HepG2 (cell line): ENCODE measurements at regions not wholly inside any gene's neighbourhood (a gene's known extent, or its start where the extent isn't known, plus 50 kb on each side); places are given as distances from the start of the nearest gene placed in this dataset.
A peak's percentile ranks its signal among the peaks of the same experiment; 100 is the strongest.

Experiments
- ARID4A ChIP-seq: sonication (generic); formaldehyde crosslinking; IDR thresholded peaks from 2 replicates; pipeline ENCODE4 v1.5.0; 2020; ENCODE audit warnings: mild to moderate bottlenecking, missing genetic modification reagents, borderline replicate concordance
- ARNT2 ChIP-seq: sonication (generic); formaldehyde crosslinking; IDR thresholded peaks from 2 replicates; pipeline ENCODE4 v1.8.0; 2022; ENCODE audit warnings: mild to moderate bottlenecking, low read depth, missing genetic modification reagents, moderate library complexity
- CSRNP1 ChIP-seq: sonication (generic); formaldehyde crosslinking; IDR thresholded peaks from 2 replicates; pipeline ENCODE4 v1.8.1; 2023; ENCODE audit warnings: mild to moderate bottlenecking, missing genetic modification reagents
- E2F5 ChIP-seq: sonication (generic); formaldehyde crosslinking; conservative IDR thresholded peaks from 2 replicates; pipeline ENCODE4 v1.4.0; 2020; ENCODE audit warnings: missing genetic modification reagents
- ERF ChIP-seq: IDR thresholded peaks from 2 replicates; pipeline ENCODE4 v1.6.1; 2018; ENCODE audit warnings: missing biosample characterization, missing genetic modification reagents
- ETV6 ChIP-seq: sonication (generic); formaldehyde crosslinking; conservative IDR thresholded peaks from 2 replicates; pipeline ENCODE4 v1.4.0; 2020; ENCODE audit warnings: missing genetic modification reagents
- HMGA1 ChIP-seq: sonication (generic); formaldehyde crosslinking; conservative IDR thresholded peaks from 2 replicates; pipeline ENCODE4 v1.4.0; 2020; ENCODE audit warnings: missing genetic modification reagents
- KLF12 ChIP-seq: sonication (generic); formaldehyde crosslinking; IDR thresholded peaks from 2 replicates; pipeline ENCODE4 v1.4.0; 2020; ENCODE audit warnings: missing genetic modification reagents, borderline replicate concordance
- MAF1 ChIP-seq: sonication (generic); formaldehyde crosslinking; IDR thresholded peaks from 2 replicates; pipeline ENCODE4 v1.5.0; 2020; ENCODE audit warnings: missing genetic modification reagents, borderline replicate concordance
- MBD4 ChIP-seq: IDR thresholded peaks from 2 replicates; pipeline ENCODE4 v1.6.1; 2012; ENCODE audit warnings: low read length, inconsistent platforms, borderline replicate concordance
- PITX1 ChIP-seq: sonication (generic); formaldehyde crosslinking; IDR thresholded peaks from 2 replicates; pipeline ENCODE4 v1.5.1; 2020; ENCODE audit warnings: mild to moderate bottlenecking, missing genetic modification reagents
- POLR2A ChIP-seq, 2 experiments: IDR thresholded peaks; 2 replicates each; pipeline ENCODE4 v1.6.1; 2011; ENCODE audit warnings: low read depth in 2 of 2, low read length in 2 of 2, mild to moderate bottlenecking in 1 of 2, moderate library complexity in 1 of 2; ENCODE audit not compliant: insufficient read depth in 1 of 2
- RELA ChIP-seq: sonication (generic); formaldehyde crosslinking; IDR thresholded peaks from 2 replicates; pipeline ENCODE4 v1.4.0; 2020; ENCODE audit warnings: missing genetic modification reagents
- SAP130 ChIP-seq: IDR thresholded peaks from 2 replicates; pipeline ENCODE4 v1.6.1; 2016; ENCODE audit warnings: low read depth
- SOX13 ChIP-seq, 3 experiments: fragments of 450-650 bp in 1 of 3; sonication (generic) in 1 of 3; formaldehyde crosslinking in 1 of 3; IDR thresholded peaks in 2 of 3; conservative IDR thresholded peaks in 1 of 3; 2 replicates each; pipeline versions ENCODE4 v1.5.0 to v1.6.1; 2016 to 2020; ENCODE audit warnings: antibody characterized with exemption in 1 of 3, mild to moderate bottlenecking in 1 of 3, missing compliant biosample characterization in 1 of 3, missing genetic modification reagents in 1 of 3, moderate library complexity in 1 of 3
- ZBTB44 ChIP-seq: sonication (generic); formaldehyde crosslinking; IDR thresholded peaks from 2 replicates; pipeline ENCODE4 v1.4.0; 2020; ENCODE audit warnings: missing genetic modification reagents
- ZNF329 ChIP-seq: sonication (generic); formaldehyde crosslinking; IDR thresholded peaks from 2 replicates; pipeline ENCODE4 v1.9.0; 2021; ENCODE audit warnings: low read depth, mild to moderate bottlenecking, missing genetic modification reagents
- ZNF543 ChIP-seq: sonication (generic); formaldehyde crosslinking; IDR thresholded peaks from 2 replicates; pipeline ENCODE4 v1.4.0; 2020; ENCODE audit warnings: mild to moderate bottlenecking, missing genetic modification reagents
- ZNF570 ChIP-seq: sonication (generic); formaldehyde crosslinking; IDR thresholded peaks from 2 replicates; pipeline ENCODE4 v1.4.0; 2020; ENCODE audit warnings: mild to moderate bottlenecking, missing genetic modification reagents, borderline replicate concordance
- ZNF772 ChIP-seq: sonication (generic); formaldehyde crosslinking; IDR thresholded peaks from 2 replicates; pipeline ENCODE4 v1.5.0; 2020; ENCODE audit warnings: mild to moderate bottlenecking, missing genetic modification reagents
- ZNF781 ChIP-seq: sonication (generic); formaldehyde crosslinking; IDR thresholded peaks from 2 replicates; pipeline ENCODE4 v1.5.1; 2020; ENCODE audit warnings: borderline replicate concordance, mild to moderate bottlenecking, missing genetic modification reagents; ENCODE audit errors: not compliant biosample characterization
- ZSCAN21 ChIP-seq: sonication (generic); formaldehyde crosslinking; IDR thresholded peaks from 2 replicates; pipeline ENCODE4 v1.8.0; 2022; ENCODE audit warnings: mild to moderate bottlenecking, missing genetic modification reagents, moderate library complexity, borderline replicate concordance

GRCh38 chrX:65196758-65197360 lies 220.6 kb upstream of the ZC4H2 start (continued):
- TF ChIP-seq ZBTB44 (CRISPR knock-in tag) = no peak
- peak in 1 of 2 experiments; percentile 29; a peak in 1 of 4 replicates for TF ChIP-seq POLR2A (IDR thresholded peaks at IDR 0.05; ENCODE audit: insufficient read depth in 1 of 2, low read depth in 2 of 2, low read length in 2 of 2)
- no peak for TF ChIP-seq HMGA1 (CRISPR knock-in tag)
- TF ChIP-seq ETV6 (CRISPR knock-in tag) = no peak
- TF ChIP-seq ZNF781 (CRISPR knock-in tag) = no peak
- no peak for TF ChIP-seq KLF12 (CRISPR knock-in tag)
- no peak for TF ChIP-seq ARNT2
- TF ChIP-seq ZSCAN21 (CRISPR knock-in tag) = no peak
- TF ChIP-seq ZNF543 (CRISPR knock-in tag) = no peak
- TF ChIP-seq E2F5 (CRISPR knock-in tag) = no peak
- TF ChIP-seq MAF1 (CRISPR knock-in tag) = no peak
- no peak for TF ChIP-seq CSRNP1 (CRISPR knock-in tag)
- TF ChIP-seq ZNF570 (CRISPR knock-in tag) = no peak
- TF ChIP-seq MBD4 = no peak
- peak; percentile 68 for TF ChIP-seq SAP130
- TF ChIP-seq ARID4A = peak; percentile 13; the same call in 1 of the 2 replicates
- 0 out of 2 replicates have a peak, but pooled peaks have one; percentile 44 for TF ChIP-seq ERF
- 0 out of 2 replicates have a peak, but pooled peaks have one; percentile 24 for TF ChIP-seq PITX1 (CRISPR knock-in tag)
- no peak for TF ChIP-seq RELA
- TF ChIP-seq ZNF329 (CRISPR knock-in tag) = no peak
- TF ChIP-seq SOX13 (IDR thresholded peaks at IDR 0.05) = no peak
- peak in 1 of 2 experiments; percentile 44; a peak in 1 of 4 replicates for TF ChIP-seq SOX13 (CRISPR knock-in tag; conservative IDR thresholded peaks at IDR 0.05 in 1 of 2, IDR thresholded peaks at IDR 0.05 in 1 of 2)
- no peak for TF ChIP-seq ZNF772 (CRISPR knock-in tag)
